Suppressor macrophage treated with lipopolysaccharide for 4 hours (primary cell): ENCODE measurements at regions not wholly inside any gene's neighbourhood (a gene's known extent, or its start where the extent isn't known, plus 50 kb on each side); places are given as distances from the start of the nearest gene placed in this dataset.

Source experiments
- DNase-seq: peaks from one replicate; pipeline ENCODE4 v3.0.0-alpha.2; 2020

GRCh38 chr9:73470766-73471165 is 319.1 kb downstream of the ANXA1 start:
- DNase-seq: no peak

GRCh38 chr9:73474002-73474600 is 322.4 kb downstream of the ANXA1 start:
- DNase-seq: no peak

DNA sequence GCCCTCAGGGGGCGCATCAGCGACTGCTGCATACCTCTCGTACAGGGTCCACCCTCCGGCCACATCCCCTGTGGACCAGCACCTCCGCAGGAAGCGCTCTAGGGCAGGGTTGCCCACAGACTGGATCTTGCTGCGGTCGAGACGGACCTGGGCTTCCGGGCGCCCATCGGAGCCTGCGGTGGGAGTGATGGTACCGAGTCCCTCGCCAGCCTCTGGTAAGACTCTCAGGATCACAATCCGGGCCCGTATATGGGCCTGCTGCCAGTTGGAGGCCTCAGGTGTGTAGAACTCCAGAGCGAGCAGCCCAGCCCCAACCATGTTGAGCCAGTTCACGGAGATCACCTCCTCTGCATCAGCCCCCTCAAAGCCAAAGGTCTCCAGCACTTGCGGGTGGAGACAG is 323.0 kb downstream of the ANXA1 start:
- no peak for DNase-seq

DNA sequence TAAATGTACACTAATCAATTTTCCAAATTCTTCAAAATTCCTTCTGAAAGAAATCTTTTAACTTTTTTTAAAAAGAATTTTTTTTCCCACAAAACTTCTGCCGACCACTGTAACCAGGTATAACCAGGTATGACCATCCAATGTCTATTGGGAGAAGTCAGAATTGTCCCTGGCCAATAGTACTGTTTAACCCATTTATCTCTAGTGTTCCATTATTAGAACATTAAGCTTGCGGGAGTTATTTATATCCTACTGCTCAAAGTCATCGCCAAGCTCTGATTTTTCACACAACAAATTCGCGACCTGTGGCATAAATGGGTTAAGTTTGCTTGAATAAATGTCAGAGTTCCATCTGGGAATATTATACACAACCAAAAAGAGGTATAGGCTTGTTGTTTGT is 343.2 kb downstream of the ANXA1 start:
- no peak for DNase-seq

DNA sequence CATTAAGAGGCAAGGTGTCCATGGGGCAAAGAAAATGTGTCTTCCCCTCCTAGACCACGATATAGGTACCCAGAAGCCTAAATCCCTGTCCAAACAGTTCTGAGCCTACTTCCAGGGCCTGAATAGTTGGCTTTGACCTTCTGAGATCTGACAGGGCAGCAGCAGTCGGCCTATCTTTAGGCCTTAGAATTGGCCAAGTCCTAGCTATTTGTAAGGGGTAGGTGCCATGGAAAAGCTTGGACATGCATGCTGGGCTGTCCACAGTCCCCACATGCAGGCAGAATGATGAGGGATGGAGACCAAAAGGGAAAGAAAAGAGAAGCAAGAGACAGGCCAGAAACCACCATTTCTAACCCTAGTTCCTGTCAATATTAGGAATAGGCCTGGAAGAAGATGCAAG is 346.1 kb downstream of the ANXA1 start:
- no peak for DNase-seq

- DNase-seq: no peak
Observed at GRCh38 chr9:73515216-73515615, 363.6 kb downstream of the ANXA1 start.

- DNase-seq: no peak
Observed at GRCh38 chr9:73523391-73523790, 371.7 kb downstream of the ANXA1 start.

- DNase-seq: no peak
Observed at GRCh38 chr9:73525350-73525749, 373.7 kb downstream of the ANXA1 start.

DNA sequence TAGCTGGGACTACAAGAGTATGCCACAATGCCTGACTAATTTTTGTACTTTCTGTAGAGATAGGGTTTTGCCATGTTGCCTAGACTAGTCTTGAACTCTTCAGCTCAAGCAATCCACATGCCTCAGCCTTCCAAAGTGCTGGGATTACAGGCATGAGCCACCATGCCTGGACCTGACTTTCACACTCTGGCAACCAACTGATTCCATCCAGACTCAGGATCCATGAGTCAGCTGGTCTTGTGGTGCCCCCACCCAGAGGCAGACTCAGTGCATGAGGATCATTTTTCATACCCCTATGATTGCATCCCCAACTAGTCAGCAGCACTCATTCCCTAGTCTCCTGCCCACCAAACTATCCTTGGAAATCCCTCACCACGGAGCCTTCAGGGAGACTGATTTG is 375.9 kb downstream of the ANXA1 start:
- no peak for DNase-seq

GRCh38 chr9:73528926-73529325 is 377.3 kb downstream of the ANXA1 start:
- no peak for DNase-seq

GRCh38 chr9:73529666-73530065 is 378.0 kb downstream of the ANXA1 start:
- no peak for DNase-seq

DNA sequence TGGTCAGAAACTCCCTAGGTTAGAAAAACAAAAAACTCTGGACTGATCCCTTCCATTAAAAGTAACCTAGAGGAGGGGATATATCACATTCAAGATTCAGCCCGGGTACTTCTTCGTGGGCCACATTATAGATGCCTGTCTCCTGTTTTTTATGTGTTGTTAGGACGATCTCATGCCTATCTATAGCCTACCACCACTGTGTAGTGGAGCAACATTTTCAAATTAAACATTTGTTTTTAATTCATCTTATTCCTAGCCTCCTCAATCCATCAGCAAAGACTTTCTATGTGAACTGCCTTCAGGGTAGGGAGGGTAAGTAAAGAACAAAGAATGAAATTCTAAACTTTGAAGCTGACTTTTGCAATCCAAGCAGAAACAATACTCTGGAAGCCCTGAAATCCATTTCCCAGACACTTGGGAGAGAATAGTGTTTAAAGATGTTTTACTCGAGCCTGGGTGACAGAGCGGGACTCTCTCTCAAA is 379.4 kb downstream of the ANXA1 start:
- DNase-seq: no peak

GRCh38 chr9:73531658-73532057 is 380.0 kb downstream of the ANXA1 start:
- no peak for DNase-seq

GRCh38 chr9:73532985-73533384 is 381.3 kb downstream of the ANXA1 start:
- DNase-seq: no peak

GRCh38 chr9:73536403-73536802 is 384.7 kb downstream of the ANXA1 start:
- no peak for DNase-seq

GRCh38 chr9:73537561-73537960 is 385.9 kb downstream of the ANXA1 start:
- no peak for DNase-seq

GRCh38 chr9:73539881-73540390 is 388.3 kb downstream of the ANXA1 start:
- DNase-seq: no peak

DNA sequence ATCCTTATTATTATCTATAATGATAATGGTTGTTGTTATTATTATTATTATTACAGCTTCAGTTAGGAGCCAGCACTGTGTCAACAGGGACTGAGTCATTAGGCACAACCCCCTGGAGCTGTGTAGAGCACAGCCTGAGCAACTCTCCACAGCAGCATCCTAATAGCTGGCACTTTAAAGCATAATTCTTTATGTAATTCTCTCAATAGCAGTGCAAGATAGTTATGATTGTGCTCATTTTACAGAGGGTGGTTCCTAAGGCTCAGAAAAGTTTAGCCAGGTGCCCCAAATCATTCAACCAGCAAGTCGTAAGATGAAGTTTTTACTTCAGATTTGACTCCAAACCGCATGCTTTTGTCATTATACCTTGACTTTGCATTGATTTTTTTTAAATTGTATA is 390.3 kb downstream of the ANXA1 start:
- DNase-seq: no peak

GRCh38 chr9:73543727-73544126 is 392.1 kb downstream of the ANXA1 start:
- DNase-seq: no peak

DNA sequence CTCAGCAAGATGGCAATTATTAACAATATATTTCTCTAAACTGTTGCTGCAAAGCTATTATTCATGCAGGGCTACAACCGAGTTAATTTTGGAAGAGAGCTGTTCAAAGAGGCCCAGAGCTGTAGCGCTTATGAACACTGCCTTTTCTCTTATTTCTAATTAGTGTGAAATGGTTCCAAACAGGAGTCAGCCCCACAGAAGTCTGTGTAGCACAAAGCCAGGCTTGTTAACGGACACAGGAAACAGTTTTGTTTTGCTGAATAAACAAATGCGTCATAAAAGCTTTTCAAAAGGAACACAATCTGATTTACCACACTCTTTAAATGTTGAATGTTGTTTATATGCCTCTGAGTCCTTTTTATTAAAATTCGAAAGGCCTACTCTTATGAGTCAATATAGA is 396.5 kb downstream of the ANXA1 start:
- no peak for DNase-seq

- DNase-seq: no peak
Observed at GRCh38 chr9:73549991-73550390, 398.3 kb downstream of the ANXA1 start.

DNA sequence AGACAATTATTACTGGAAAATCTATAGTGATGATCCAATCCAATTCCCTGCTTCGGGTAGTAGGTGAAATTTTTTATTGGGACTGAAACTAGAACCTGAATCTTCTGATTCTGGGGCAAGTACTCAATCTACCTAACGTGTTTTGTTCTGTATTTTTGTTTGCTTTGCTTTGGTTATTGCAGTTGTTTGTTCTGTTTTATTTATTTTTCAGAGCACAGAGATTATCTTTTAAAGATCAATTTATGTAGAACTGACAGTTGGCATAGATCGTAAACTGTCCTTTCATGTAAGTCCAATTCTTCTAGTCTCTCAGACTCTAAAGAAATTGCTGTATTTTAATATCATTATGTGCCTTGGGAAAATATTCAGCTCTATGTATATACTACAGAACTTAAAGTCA is 401.6 kb downstream of the ANXA1 start:
- DNase-seq: no peak

DNA sequence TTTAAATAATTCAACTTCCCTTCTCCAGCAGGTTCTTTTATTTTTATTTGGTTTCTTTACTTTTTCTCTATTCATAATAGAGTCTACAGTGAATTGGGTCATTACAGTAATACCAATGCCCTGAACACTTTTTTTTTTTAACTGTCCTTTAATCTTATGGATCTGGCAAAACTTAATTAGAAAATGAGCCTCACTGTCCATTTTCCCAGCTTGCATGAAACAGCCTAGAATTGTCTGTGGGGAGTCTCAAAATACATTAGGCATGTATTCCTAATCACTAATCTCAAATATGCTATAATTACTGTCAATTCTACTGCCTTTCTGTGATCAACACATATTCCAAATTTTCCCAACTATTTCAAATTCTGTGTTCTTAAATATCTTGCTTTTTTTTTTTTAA is 406.8 kb downstream of the ANXA1 start:
- DNase-seq: no peak

DNA sequence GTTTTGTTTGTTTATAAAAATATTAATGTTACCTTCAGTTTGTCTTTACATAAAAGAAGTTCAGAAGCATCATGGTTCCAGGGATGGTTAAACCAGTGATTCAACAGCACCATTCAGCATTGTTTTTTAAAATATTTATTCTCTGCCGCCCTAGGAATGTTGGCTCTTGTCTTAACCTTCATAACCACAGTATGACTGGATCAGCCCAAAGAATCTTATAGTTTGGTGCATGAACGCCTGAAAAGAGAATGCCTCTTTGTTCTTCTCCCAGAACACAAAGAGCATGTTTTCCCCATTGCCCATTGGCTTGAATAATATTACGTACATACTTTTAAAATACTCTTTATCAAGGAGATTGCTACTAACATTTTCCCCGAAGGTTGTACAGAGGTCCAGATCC is 413.4 kb downstream of the ANXA1 start:
- DNase-seq: no peak

DNA sequence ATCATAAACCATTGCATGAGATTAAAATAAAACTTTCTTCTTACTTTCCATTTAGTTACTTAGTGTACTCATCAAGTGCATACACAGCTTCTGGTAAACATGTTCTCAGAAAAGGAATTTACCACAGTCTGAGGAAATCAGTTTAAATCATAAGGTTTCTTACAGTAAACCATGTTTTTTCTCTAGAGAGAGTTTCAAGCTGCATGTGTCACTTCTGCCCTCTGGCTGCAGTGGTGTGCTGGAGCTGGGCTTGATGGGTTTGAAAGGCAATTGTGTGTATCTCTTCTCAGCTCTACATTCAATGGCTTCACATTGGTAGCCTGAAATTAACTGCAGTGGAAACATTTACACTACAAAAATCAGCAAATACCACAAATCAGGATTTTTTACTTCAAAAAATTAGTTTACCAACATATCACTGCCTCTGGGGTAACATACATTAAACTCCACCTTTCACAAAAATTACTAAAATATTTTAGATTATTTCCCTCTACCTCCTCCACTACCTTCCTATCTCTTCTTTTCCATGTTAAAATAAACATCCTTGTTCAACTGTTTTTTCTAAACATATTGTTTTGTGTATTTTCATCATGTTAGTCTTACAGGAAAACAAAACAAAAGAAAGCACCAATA is 414.3 kb downstream of the ANXA1 start:
- peak; percentile 3 for DNase-seq
